T-helper 17 cell (primary cell): ENCODE measurements at regions not wholly inside any gene's neighbourhood (a gene's known extent, or its start where the extent isn't known, plus 50 kb on each side); places are given as distances from the start of the nearest gene placed in this dataset.

Source experiments
- ATAC-seq: fragments of 150-1000 bp; cut with Tn5 transposase; 2 replicates; pipeline ENCODE4 v1.10.0; 2021; ENCODE audit warnings: mild to moderate bottlenecking, moderate library complexity
- DNase-seq, 3 donors: peaks; one replicate each; pipeline versions ENCODE4 v3.0.0 to v3.0.0-alpha.2; 2020 to 2021
- H3K9me3 ChIP-seq: one replicate; pipeline ENCODE4 v1.7.0; 2013; ENCODE audit warnings: low read length, mild to moderate bottlenecking; ENCODE audit not compliant: control insufficient read depth, poor library complexity, severe bottlenecking
- H3K27ac Mint-ChIP-seq: one replicate; pipeline ENCODE4 v1.8.0; 2022; ENCODE audit warnings: mild to moderate bottlenecking, moderate library complexity, mixed read lengths
- H3K27me3 Mint-ChIP-seq: one replicate; pipeline ENCODE4 v1.8.0; 2022; ENCODE audit warnings: mixed read lengths
- H3K36me3 Mint-ChIP-seq: one replicate; pipeline ENCODE4 v1.8.0; 2022; ENCODE audit warnings: low read depth, mixed read lengths
- H3K4me1 Mint-ChIP-seq: one replicate; pipeline ENCODE4 v1.8.0; 2022; ENCODE audit warnings: mild to moderate bottlenecking, mixed read lengths
- H3K4me3 Mint-ChIP-seq: one replicate; pipeline ENCODE4 v1.8.0; 2022; ENCODE audit warnings: mild to moderate bottlenecking, moderate library complexity, mixed read lengths

DNA sequence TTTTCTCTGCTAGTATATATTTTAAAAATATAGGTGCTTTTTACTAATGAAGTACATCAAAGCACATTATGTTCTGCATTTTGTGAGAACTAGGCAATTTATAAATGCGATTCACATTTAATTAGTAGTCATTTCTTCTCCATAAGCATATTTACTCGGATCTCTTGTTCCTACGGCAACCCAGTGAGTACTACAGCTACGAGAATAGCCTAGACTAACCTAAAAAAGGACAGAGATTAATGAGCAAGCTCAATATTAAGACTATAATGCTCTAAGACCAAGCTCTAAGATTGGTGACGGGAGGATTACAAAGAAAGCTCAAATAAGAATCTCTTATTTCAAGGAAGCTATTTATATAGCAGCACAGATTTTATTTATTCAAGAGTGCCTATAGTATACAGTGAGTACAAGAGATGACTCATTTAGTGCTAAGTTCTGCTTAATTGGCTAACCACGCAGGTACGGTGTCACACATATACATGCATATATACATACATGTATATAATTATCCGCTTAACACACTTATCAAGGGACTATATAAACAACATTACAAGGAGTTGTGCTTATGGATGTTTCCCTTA, 364.7 kb downstream of the GPD2 start:
- H3K4me3 Mint-ChIP-seq: no peak overlapping the region
- H3K27me3 Mint-ChIP-seq: peaks cover 13% of the 10 kb centered on the region
- H3K36me3 Mint-ChIP-seq: no peaks in the 10 kb centered on the region
- no peaks in the 10 kb centered on the region for H3K4me1 Mint-ChIP-seq
- H3K9me3 ChIP-seq: no peaks in the 10 kb centered on the region
- DNase-seq: no peak
- no peak overlapping the region for H3K27ac Mint-ChIP-seq
- ATAC-seq: no peak

GRCh38 chr2:156803243-156803642, 367.1 kb downstream of the GPD2 start:
- H3K9me3 ChIP-seq: no peaks in the 10 kb centered on the region
- Mint-ChIP-seq H3K27me3 (peaks cover 13% of the 10 kb centered on the region), H3K36me3 (no peaks in the 10 kb centered on the region), H3K4me1 (no peaks in the 10 kb centered on the region), H3K4me3 (no peak overlapping the region), H3K27ac (no peak overlapping the region)
- ATAC-seq (no peak), DNase-seq (no peak)

- no peak for DNase-seq
- Mint-ChIP-seq H3K4me1 (no peaks in the 10 kb centered on the region), H3K27ac (no peak overlapping the region), H3K36me3 (no peaks in the 10 kb centered on the region), H3K4me3 (no peak overlapping the region), H3K27me3 (peaks cover 13% of the 10 kb centered on the region)
- ATAC-seq: no peak
- no peaks in the 10 kb centered on the region for H3K9me3 ChIP-seq
Observed at GRCh38 chr2:156803967-156804366, 367.8 kb downstream of the GPD2 start.

GRCh38 chr2:156810094-156810493, 373.9 kb downstream of the GPD2 start:
- ATAC-seq: no peak
- no peaks in the 10 kb centered on the region for H3K9me3 ChIP-seq
- Mint-ChIP-seq H3K4me3 (no peak overlapping the region), H3K27ac (no peak overlapping the region), H3K27me3 (peaks cover 6% of the 10 kb centered on the region), H3K36me3 (no peaks in the 10 kb centered on the region), H3K4me1 (no peaks in the 10 kb centered on the region)
- no peak for DNase-seq

DNA sequence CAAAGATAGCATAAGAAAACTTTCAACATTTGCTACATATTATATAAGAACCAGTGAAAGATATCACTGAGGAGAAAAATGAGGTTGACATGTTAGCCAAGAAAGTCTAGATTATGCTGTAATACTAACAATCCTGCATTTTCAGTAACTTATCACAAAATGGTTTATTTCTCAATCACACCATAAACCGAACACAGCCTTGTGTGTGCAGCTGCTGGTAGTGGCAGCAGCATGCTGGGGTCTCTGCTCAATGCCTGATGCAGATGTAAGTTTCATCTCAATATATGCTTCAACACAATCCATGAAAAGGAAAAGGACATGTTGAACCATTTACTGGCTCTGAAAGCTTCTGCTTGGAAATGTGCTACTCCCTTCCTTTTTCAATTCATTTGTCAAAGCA, 376.3 kb downstream of the GPD2 start:
- ATAC-seq (no peak), DNase-seq (no peak)
- no peaks in the 10 kb centered on the region for H3K9me3 ChIP-seq
- H3K4me3 Mint-ChIP-seq: no peak overlapping the region
- H3K4me1 Mint-ChIP-seq: no peaks in the 10 kb centered on the region
- peaks cover 6% of the 10 kb centered on the region for H3K27me3 Mint-ChIP-seq
- no peaks in the 10 kb centered on the region for H3K36me3 Mint-ChIP-seq
- no peak overlapping the region for H3K27ac Mint-ChIP-seq

DNA sequence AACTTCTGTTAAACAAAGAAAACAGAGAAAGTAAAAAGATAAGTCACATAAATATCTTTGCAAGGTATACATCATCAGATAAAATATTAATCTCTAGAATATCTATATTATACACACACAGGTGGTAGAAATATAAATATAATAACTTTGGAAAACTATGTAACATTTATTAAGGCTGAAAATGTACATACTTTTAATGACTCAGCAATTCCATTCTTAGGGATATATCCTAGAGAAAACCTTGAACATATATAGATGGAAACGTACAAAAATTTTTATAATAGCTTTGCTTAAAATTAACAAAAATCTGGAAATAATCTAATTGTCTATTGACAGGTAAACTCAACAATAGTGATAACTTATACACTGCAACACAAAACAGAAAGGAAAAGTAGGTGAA, 381.3 kb downstream of the GPD2 start:
- DNase-seq (no peak), ATAC-seq (no peak)
- no peaks in the 10 kb centered on the region for H3K9me3 ChIP-seq
- no peaks in the 10 kb centered on the region for H3K36me3 Mint-ChIP-seq
- no peak overlapping the region for H3K27ac Mint-ChIP-seq
- H3K4me3 Mint-ChIP-seq: no peak overlapping the region
- peaks cover 4% of the 10 kb centered on the region for H3K4me1 Mint-ChIP-seq
- peaks cover 16% of the 10 kb centered on the region for H3K27me3 Mint-ChIP-seq

DNA sequence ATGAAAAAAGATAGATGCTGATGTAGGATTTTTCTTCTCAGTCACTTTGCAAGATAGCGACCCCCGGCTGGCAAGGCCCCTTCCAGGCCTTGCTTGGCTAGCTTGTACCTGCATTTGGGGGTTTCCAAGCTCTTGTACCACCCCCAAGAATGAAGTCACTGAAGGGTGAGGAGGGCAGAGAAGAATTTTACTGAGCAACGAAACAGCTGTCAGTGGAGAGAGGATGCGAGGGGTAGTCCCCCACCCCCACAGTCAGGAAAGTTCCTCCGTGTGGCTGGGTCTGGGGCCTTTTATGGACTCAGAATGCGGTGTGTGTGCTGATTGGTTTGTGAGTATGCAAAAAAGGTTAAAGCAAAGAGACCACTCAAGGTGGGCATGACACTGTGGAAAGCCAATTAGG, 382.0 kb downstream of the GPD2 start:
- ATAC-seq (no peak), DNase-seq (no peak)
- H3K4me3 Mint-ChIP-seq: no peak overlapping the region
- peaks cover 16% of the 10 kb centered on the region for H3K27me3 Mint-ChIP-seq
- no peaks in the 10 kb centered on the region for H3K36me3 Mint-ChIP-seq
- no peaks in the 10 kb centered on the region for H3K9me3 ChIP-seq
- H3K4me1 Mint-ChIP-seq: peaks cover 4% of the 10 kb centered on the region
- no peak overlapping the region for H3K27ac Mint-ChIP-seq

GRCh38 chr2:156818944-156819343, 382.8 kb downstream of the GPD2 start:
- Mint-ChIP-seq H3K27me3 (peaks cover 13% of the 10 kb centered on the region), H3K4me1 (peaks cover 4% of the 10 kb centered on the region), H3K27ac (no peak overlapping the region), H3K36me3 (no peaks in the 10 kb centered on the region), H3K4me3 (no peak overlapping the region)
- H3K9me3 ChIP-seq: no peaks in the 10 kb centered on the region
- DNase-seq (no peak), ATAC-seq (no peak)

- Mint-ChIP-seq H3K36me3 (no peaks in the 10 kb centered on the region), H3K4me3 (no peak overlapping the region), H3K27me3 (no peaks in the 10 kb centered on the region), H3K27ac (no peak overlapping the region), H3K4me1 (no peaks in the 10 kb centered on the region)
- DNase-seq (no peak), ATAC-seq (no peak)
- H3K9me3 ChIP-seq: no peaks in the 10 kb centered on the region
Observed at GRCh38 chr2:156826341-156826933, 390.3 kb downstream of the GPD2 start.

GRCh38 chr2:156834431-156834830, 398.3 kb downstream of the GPD2 start:
- H3K36me3 Mint-ChIP-seq: no peaks in the 10 kb centered on the region
- no peak overlapping the region for H3K27ac Mint-ChIP-seq
- no peaks in the 10 kb centered on the region for H3K4me1 Mint-ChIP-seq
- DNase-seq: no peak
- H3K27me3 Mint-ChIP-seq: peaks cover 4% of the 10 kb centered on the region
- H3K9me3 ChIP-seq: no peaks in the 10 kb centered on the region
- H3K4me3 Mint-ChIP-seq: no peak overlapping the region
- ATAC-seq: no peak

GRCh38 chr2:156837635-156838370, 401.6 kb downstream of the GPD2 start:
- peaks cover 7% of the 10 kb centered on the region for H3K27me3 Mint-ChIP-seq
- H3K4me3 Mint-ChIP-seq: no peak overlapping the region
- no peaks in the 10 kb centered on the region for H3K4me1 Mint-ChIP-seq
- no peaks in the 10 kb centered on the region for H3K9me3 ChIP-seq
- no peak overlapping the region for H3K27ac Mint-ChIP-seq
- DNase-seq: no peak
- ATAC-seq: no peak
- no peaks in the 10 kb centered on the region for H3K36me3 Mint-ChIP-seq

DNA sequence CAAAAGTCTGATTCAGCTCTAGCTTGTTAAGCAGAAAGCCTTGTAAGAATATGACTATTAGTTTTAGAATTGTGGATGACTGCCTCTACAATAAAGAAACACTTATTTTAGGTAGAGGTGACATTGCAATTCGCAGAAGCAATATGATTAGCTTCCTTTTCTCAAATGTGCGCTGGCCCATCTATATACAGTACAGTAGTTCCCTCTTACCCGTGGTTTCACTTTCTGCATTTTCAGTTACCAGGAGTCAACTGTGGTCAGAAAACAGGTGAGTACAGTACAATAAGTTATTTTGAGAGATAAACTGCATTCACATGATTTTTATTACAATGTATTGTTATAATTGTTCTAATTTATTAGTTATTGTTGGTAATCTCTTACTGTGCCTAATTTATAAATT, 405.1 kb downstream of the GPD2 start:
- Mint-ChIP-seq H3K36me3 (no peaks in the 10 kb centered on the region), H3K4me1 (no peaks in the 10 kb centered on the region), H3K27me3 (peaks cover 17% of the 10 kb centered on the region), H3K27ac (no peak overlapping the region), H3K4me3 (no peak overlapping the region)
- H3K9me3 ChIP-seq: no peaks in the 10 kb centered on the region
- DNase-seq (no peak), ATAC-seq (no peak)

- ATAC-seq: no peak
- Mint-ChIP-seq H3K36me3 (no peaks in the 10 kb centered on the region), H3K27me3 (peaks cover 11% of the 10 kb centered on the region), H3K4me1 (no peaks in the 10 kb centered on the region), H3K27ac (no peak overlapping the region), H3K4me3 (no peak overlapping the region)
- DNase-seq: no peak
- H3K9me3 ChIP-seq: no peaks in the 10 kb centered on the region
Observed at GRCh38 chr2:156845806-156846558, 409.8 kb downstream of the GPD2 start.
